GM10266 (cell line): ENCODE measurements at regions not wholly inside any gene's neighbourhood (a gene's known extent, or its start where the extent isn't known, plus 50 kb on each side); places are given as distances from the start of the nearest gene placed in this dataset.
"Not testable (repeated sequence)": the region's sequence is repeated elsewhere in the genome, so short reads cannot be mapped to it uniquely, and the experiment has no call there.

Experiments
- DNase-seq: peaks from one replicate; pipeline ENCODE4 v3.0.0; 2012; ENCODE audit errors: extremely low spot score
- TF ChIP-seq, protein P1 (sequence below): IDR thresholded peaks from 2 replicates; pipeline ENCODE4 v1.5.1; 2012; ENCODE audit warnings: mild to moderate bottlenecking, low read depth; ENCODE audit not compliant: control insufficient read depth, insufficient read depth; ENCODE audit errors: missing control alignments

DNA sequence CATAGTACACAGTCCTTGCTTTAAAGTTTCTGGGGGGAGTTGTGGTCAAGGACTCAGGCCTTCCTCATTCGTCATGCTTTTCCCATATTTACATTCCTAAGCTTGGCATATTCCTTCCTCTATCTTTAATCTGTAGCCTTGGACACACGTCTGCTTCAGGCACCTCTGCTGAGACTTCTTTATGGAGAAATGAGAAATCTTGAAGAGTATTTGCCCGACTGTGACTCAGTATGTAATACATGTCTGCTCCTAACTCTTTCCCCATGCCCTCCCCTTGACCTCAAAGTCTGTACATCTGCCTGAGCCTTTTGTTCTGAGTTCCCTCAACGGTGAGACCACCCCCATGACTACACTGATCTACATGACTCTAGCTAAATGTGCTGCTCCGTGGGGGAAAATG, 246.1 kb downstream of the SI start:
- TF ChIP-seq, protein P1, sequence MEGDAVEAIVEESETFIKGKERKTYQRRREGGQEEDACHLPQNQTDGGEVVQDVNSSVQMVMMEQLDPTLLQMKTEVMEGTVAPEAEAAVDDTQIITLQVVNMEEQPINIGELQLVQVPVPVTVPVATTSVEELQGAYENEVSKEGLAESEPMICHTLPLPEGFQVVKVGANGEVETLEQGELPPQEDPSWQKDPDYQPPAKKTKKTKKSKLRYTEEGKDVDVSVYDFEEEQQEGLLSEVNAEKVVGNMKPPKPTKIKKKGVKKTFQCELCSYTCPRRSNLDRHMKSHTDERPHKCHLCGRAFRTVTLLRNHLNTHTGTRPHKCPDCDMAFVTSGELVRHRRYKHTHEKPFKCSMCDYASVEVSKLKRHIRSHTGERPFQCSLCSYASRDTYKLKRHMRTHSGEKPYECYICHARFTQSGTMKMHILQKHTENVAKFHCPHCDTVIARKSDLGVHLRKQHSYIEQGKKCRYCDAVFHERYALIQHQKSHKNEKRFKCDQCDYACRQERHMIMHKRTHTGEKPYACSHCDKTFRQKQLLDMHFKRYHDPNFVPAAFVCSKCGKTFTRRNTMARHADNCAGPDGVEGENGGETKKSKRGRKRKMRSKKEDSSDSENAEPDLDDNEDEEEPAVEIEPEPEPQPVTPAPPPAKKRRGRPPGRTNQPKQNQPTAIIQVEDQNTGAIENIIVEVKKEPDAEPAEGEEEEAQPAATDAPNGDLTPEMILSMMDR = no peak
- no peak for DNase-seq

DNA sequence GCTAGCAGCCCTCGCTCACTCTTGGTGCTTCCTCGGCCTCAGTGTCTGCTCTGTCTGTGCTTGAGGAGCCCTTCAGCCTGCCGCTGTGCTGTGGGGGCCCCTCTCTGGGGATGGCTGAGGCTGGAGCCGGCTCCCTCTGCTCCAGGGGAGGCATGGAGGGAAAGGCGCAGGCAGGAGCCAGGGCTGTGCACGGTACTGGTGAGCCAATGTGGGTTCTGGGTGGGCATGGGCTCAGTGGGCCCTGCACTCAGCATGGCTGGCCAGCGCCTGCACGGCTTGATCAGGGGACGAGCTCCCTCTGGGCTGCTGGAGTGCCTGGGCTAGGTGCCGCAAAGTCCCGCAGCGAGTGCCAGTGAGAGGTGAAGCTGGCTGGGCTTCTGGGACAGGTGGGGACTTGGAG, 260.0 kb downstream of the SI start:
- DNase-seq = no peak
- TF ChIP-seq, protein P1 = no peak

DNA sequence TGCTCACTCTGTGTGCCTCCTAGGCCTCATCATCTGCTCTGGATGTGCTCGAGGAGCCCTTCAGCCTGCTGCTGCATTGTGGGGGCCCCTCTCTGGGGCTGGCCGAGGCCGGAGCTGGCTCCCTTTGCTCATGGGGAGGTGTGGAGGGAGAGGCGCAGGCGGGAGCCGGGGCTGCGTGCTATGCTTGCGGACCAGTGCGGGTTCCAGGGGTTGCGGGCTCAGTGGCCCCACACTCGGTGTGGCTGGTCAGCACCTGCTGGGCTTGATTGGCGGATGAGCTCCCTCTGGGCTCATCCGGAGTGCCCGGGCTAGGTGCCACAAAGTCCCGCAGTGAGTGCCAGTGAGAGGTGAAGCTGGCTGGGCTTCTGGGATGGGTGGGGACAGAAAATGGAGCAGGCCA, 264.2 kb downstream of the SI start:
- TF ChIP-seq, protein P1 = no peak
- DNase-seq = no peak

DNA sequence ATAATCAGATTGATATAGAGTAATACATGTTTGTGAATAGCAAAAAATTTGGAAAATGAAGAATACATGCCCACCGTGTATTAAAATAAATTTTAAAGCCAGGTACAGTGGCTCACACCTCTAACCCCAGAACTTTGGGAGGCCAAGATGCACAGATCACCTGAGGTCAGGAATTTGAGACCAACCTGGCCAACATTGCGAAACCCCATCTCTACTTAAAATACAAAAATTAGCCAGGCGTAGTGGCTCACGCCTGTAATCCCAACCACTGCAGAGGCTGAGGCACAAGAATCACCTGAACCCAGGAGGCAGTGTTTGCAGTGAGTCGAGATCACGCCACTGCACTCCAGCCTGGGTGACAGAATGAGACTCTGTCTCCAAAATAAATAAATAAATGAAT, 266.3 kb downstream of the SI start:
- DNase-seq = no peak
- TF ChIP-seq, protein P1 = no peak

DNA sequence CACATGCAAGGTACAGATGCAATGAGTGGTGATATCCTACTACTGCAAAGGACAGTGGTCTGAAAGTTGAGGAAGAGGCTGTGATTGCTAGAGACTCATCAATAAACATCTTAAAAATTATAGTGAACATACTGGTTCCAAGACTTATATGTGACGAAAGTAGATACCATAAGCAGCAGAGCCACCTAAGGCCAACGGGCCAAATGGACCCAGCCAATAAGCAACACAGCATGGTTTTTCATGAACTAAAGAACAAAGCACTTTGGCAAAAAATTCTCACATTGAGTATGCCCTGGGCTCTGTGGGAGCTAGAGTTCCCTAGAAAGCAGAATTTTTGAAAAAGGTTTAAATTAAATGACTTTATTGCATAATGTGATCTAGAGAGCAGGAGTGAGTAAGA, 272.1 kb downstream of the SI start:
- TF ChIP-seq, protein P1 = no peak
- no peak for DNase-seq

DNA sequence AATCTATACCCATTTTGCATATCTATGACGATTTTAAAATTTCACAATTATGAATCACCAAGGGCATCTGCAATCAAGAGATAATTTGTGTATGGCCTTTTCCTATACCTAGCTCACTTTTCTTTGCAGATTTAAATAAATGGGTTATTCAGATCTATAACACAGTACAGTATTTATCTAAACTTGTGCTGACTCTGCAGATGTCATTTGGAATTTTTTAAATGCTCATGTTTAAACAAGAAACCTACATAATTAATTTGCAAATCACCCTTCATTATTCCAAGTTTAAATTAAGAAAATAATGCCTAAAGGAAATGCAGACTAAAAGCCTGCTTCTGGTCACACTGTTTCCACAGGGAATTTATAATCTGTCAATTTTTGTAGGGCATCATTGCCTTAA, 284.2 kb downstream of the SI start:
- no peak for DNase-seq
- TF ChIP-seq, protein P1 = no peak

DNA sequence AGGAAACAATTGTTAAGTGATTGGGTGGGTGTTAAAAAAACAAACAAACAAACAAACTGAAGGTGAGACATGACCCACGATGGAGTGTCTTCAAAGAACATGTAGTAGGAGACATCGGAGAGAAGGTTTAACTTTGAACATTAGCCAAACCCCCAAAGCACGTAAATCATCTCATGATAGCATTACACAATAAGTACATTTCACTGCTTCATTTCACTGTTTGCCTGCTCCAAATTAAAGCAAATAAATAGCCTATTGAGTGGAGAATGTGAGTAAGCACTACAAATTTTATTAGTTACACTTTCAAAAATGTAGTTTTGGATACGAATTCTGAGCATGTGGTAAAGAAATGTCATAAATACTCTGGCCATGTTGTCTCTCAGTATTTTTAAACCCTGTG, 287.0 kb downstream of the SI start:
- DNase-seq = no peak
- TF ChIP-seq, protein P1 = no peak

DNA sequence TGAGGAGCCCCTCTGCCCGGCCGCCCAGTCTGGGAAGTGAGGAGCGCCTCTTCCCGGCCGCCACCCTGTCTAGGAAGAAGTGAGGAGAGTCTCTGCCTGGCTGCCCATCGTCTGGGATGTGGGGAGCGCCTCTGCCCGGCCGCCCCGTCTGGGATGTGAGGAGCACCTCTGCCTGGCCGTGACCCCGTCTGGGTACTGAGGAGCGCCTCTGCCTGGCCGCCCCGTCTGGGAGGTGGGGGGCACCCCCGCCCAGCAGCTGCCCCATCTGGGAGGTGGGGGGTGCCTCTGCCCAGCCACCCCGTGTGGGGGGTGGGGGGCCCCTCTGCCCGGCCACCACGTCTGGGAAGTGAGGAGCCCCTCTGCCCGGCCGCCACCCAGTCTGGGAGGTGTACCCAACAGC, 293.9 kb downstream of the SI start:
- DNase-seq = not testable (repeated sequence)
